Activated CD8-positive, alpha-beta T cell treated with anti-CD3 and anti-CD28 coated beads for 36 hours (primary cell): ENCODE measurements at regions not wholly inside any gene's neighbourhood (a gene's known extent, or its start where the extent isn't known, plus 50 kb on each side); places are given as distances from the start of the nearest gene placed in this dataset.

ENCODE experiments used
- ATAC-seq: fragments of 200-7000 bp; cut with Tn5 transposase; one replicate; pipeline ENCODE4 v1.10.0; 2021; ENCODE audit warnings: mild to moderate bottlenecking, moderate library complexity
- CTCF ChIA-PET: fragments of 350-600 bp; sonication (Branson Sonifier 250); formaldehyde crosslinking; loops from one replicate; lab custom pipeline; 2021; ENCODE audit warnings: antibody characterized with exemption; lab: Charles Lee
- POLR2A ChIA-PET: fragments of 350-600 bp; sonication (Branson Sonifier 250); formaldehyde crosslinking; loops from one replicate; lab custom pipeline; 2021; ENCODE audit warnings: antibody characterized with exemption; lab: Charles Lee
- DNase-seq: peaks from one replicate; pipeline ENCODE4 v3.0.0-alpha.2; 2020
- H3K27ac Mint-ChIP-seq: one replicate; pipeline ENCODE4 v1.8.0; 2021; ENCODE audit warnings: mild to moderate bottlenecking, mixed read lengths
- H3K27me3 Mint-ChIP-seq: one replicate; pipeline ENCODE4 v1.8.0; 2021; ENCODE audit warnings: mixed read lengths
- H3K36me3 Mint-ChIP-seq: one replicate; pipeline ENCODE4 v1.8.0; 2021; ENCODE audit warnings: low read depth, mixed read lengths
- H3K4me1 Mint-ChIP-seq: one replicate; pipeline ENCODE4 v1.8.0; 2021; ENCODE audit warnings: low read depth, mixed read lengths
- H3K4me3 Mint-ChIP-seq: one replicate; pipeline ENCODE4 v1.8.0; 2021; ENCODE audit warnings: mild to moderate bottlenecking, moderate library complexity, mixed read lengths
- H3K9me3 Mint-ChIP-seq: one replicate; pipeline ENCODE4 v1.8.0; 2021; ENCODE audit warnings: mixed read lengths
- CTCF ChIP-seq: fragments of 200-600 bp; IDR thresholded peaks from one replicate; pipeline ENCODE4 v1.8.0; 2022; ENCODE audit warnings: antibody characterized with exemption, mild to moderate bottlenecking
- intact Hi-C: fragments of 100-400 bp; cut with micrococcal nuclease; formaldehyde crosslinking; loops from one replicate; pipeline ENCODE4 v1.10.0; 2022

DNA sequence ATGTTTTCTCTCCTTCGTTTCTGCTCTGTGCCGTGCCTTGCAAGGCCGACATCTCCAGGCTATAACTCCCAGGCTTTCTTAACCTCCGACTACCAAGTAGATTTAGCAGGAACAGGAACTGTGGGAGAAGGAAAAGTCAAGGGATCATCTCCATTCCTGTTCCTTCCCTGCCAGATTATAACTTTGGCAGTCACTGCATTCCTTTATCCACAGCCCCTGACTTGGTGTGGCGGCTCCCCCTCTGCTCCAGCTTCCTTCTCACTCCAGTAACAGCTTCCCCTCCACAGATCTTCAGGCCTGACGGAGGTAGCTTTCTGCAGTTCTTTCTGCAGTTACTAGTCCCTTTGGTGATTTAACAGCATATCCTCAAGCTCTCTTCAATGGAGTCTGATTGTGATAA is 234.6 kb upstream of the MON1B start:
- CTCF ChIA-PET: no interaction called here
- POLR2A ChIA-PET: interaction anchor here (0.6 kb wide), 1 partner anchor 27 kb away, joined by 3 read pairs; no protein-coding TSS in a partner anchor

DNA sequence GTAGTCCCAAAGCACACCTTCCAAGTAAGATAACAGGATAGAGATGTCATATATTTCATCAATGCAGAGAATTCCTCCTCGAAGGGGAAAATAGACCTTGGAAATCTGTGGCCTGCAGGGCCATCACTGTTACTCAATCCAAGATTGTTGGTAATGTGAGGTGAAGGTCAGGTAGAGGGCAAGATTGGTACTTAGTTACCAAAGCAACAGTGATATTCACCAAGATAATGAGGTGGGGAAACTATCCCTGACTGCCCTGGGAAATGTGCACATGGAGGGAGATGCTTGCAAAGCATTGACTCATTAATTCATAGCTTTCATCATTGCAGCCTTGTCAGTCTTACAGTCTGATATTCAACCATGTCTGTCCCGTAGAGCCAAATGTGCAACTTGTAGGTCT is 234.1 kb upstream of the MON1B start:
- Mint-ChIP-seq H3K4me3 (no peak overlapping the region), H3K9me3 (peaks cover 4% of the 10 kb centered on the region), H3K36me3 (no peaks in the 10 kb centered on the region), H3K27me3 (no peaks in the 10 kb centered on the region), H3K27ac (no peak overlapping the region), H3K4me1 (no peaks in the 10 kb centered on the region)
- no peak for TF ChIP-seq CTCF
- DNase-seq (no peak), ATAC-seq (no peak)
- intact Hi-C loops: no loop called here
- ChIA-PET POLR2A (interaction anchor here (0.6 to 1.0 kb wide), 2 partner anchors 13 to 27 kb away, joined by 3 to 4 read pairs; no protein-coding TSS in a partner anchor), CTCF (no interaction called here)

More for the DNA sequence above, 234.6 kb upstream of the MON1B start:
- intact Hi-C loops: no loop called here
- TF ChIP-seq CTCF: no peak
- Mint-ChIP-seq H3K4me1 (no peaks in the 10 kb centered on the region), H3K9me3 (peaks cover 4% of the 10 kb centered on the region), H3K4me3 (no peak overlapping the region), H3K27me3 (no peaks in the 10 kb centered on the region), H3K27ac (no peak overlapping the region), H3K36me3 (no peaks in the 10 kb centered on the region)
- ATAC-seq: no peak
- DNase-seq: no peak

DNA sequence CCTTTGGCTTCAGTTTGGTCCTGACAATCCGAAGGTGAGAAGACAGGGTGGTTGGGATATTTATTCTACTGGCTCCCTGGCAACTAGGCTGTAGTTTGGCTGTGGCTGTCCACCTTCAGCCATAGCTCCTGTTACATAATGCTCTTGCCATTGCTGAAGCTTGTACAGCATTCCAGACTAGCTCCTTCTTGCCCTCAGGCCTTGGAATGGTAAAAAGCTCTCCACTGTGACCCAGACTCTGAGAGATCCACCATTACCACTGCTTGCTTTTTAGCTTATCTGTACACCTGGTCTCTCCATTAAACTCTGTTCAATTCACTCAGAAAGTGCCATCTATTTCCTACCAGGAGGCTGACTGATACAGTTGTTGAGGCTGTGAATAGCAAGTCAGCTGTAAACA is 231.8 kb upstream of the MON1B start:
- intact Hi-C loops: no loop called here
- DNase-seq (no peak), ATAC-seq (no peak)
- Mint-ChIP-seq H3K4me3 (no peak overlapping the region), H3K4me1 (no peaks in the 10 kb centered on the region), H3K27me3 (no peaks in the 10 kb centered on the region), H3K27ac (no peak overlapping the region), H3K36me3 (no peaks in the 10 kb centered on the region), H3K9me3 (peaks cover 4% of the 10 kb centered on the region)
- POLR2A ChIA-PET: no interaction called here
- TF ChIP-seq CTCF: no peak
- CTCF ChIA-PET: no interaction called here

DNA sequence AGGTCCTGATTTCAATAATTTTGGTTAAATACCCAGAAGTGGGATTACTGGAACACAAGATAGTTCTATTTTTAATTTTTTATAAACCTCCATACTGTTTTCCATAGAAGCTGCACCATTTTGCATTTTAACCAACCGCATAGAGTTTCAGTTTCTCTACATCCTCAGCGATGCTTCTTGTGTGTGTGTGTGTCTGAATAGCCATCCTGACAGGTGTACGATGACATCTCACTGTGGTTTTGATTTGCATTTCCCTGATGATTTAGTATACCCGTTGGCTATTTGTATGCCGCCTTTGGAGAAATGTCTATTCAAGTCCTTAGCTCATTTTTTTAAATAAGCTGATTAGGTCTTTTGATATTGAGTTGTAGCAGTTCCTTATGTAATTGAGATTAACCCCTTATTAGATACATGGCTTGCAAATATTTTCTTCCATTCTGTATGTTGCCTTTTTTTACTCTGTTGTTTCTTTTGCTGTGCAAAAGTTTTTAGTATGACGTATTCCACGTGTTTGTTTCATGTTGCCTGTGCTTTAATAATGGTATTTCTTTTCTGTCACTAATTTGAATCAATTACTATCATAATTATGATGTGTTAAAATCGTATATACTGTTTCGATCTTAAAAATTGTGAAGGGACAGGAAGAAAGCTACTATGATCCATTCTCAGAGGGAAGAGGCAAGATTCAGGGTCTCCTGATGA is 227.2 kb upstream of the MON1B start:
- no peaks in the 10 kb centered on the region for H3K9me3 Mint-ChIP-seq
- no peak overlapping the region for H3K27ac Mint-ChIP-seq
- DNase-seq: no peak
- H3K36me3 Mint-ChIP-seq: no peaks in the 10 kb centered on the region
- ATAC-seq: no peak
- no peak overlapping the region for H3K4me3 Mint-ChIP-seq
- no peak for TF ChIP-seq CTCF
- H3K27me3 Mint-ChIP-seq: no peaks in the 10 kb centered on the region
- H3K4me1 Mint-ChIP-seq: no peaks in the 10 kb centered on the region
- POLR2A ChIA-PET: no interaction called here
- intact Hi-C loops: no loop called here
- CTCF ChIA-PET: interaction anchor here (1.0 kb wide), 1 partner anchor 10 kb away, joined by 3 read pairs; no protein-coding TSS in a partner anchor

DNA sequence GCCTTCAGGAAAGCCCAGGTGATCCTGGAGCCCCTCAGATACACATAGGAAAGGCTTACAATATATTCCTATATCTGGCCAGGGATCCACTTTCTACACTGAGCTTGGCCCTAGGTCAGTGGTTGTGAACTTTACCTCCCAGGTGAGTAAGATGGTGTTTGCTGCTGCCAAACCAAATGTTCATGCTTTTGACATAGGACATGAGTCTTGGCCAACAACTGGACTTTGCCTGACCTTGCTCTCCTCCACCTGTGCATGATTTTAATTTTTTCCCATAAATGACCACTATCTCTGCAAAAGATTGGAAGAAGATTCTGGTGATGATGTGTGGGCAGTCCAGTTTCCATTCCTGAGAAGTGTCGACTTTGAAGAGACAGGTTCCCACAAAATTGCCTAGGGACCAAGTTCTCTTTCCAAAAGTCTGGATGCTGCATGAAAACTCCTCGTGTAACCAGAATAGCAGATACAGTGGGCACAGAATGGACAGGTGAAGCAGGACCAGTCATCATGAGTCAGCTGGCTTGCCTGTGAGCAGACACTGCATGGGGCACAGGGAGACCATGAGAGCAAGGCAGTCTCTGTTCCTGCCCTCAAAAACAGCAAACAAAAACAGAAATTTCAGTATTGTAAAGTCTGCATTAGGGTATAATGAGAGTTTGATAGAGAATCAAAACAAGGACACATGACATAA is 226.4 kb upstream of the MON1B start:
- TF ChIP-seq CTCF: no peak
- Mint-ChIP-seq H3K4me1 (no peaks in the 10 kb centered on the region), H3K36me3 (no peaks in the 10 kb centered on the region), H3K27me3 (no peaks in the 10 kb centered on the region), H3K9me3 (no peaks in the 10 kb centered on the region), H3K4me3 (no peak overlapping the region), H3K27ac (no peak overlapping the region)
- ChIA-PET POLR2A (no interaction called here), CTCF (interaction anchor here (1.0 kb wide), 1 partner anchor 9 kb away, joined by 3 read pairs; no protein-coding TSS in a partner anchor)
- intact Hi-C loops: no loop called here
- DNase-seq: no peak
- no peak for ATAC-seq
